HCT116 (cell line): ENCODE measurements at regions not wholly inside any gene's neighbourhood (a gene's known extent, or its start where the extent isn't known, plus 50 kb on each side); places are given as distances from the start of the nearest gene placed in this dataset.

Source experiments
- ATAC-seq: fragments of 200-7000 bp; cut with Tn5 transposase; 2 replicates; pipeline ENCODE4 v1.9.1; 2020; ENCODE audit warnings: mild to moderate bottlenecking, moderate library complexity
- BruUV-seq: library from RNA; stranded (reverse); fragments of 400-500 nt; replicated peaks from 2 replicates; lab custom pipeline; 2021; lab: Mats Ljungman, UMichigan
- CTCF ChIA-PET: fragments of 300-600 bp; sonication (Branson Sonifier 250); formaldehyde crosslinking; loops from one replicate; lab custom pipeline; 2021; ENCODE audit warnings: antibody characterized with exemption; lab: Charles Lee
- POLR2A ChIA-PET: fragments of 300-600, 350-600 bp; sonication (Branson Sonifier 250); formaldehyde crosslinking; loops from one replicate; lab custom pipeline; 2021; ENCODE audit warnings: antibody characterized with exemption; lab: Charles Lee
- RAD21 ChIA-PET, 2 experiments: fragments of 300-600 bp; sonication (Branson Sonifier 250); formaldehyde crosslinking; loops; one replicate each; lab custom pipeline; 2023; ENCODE audit warnings: low total read pairs in 2 of 2; ENCODE audit not compliant: uncharacterized antibody in 2 of 2, unreplicated experiment in 2 of 2, low non-redundant PET in 1 of 2; lab: Charles Lee
- DNase-seq: peaks from one replicate; pipeline ENCODE4 v3.0.0-alpha.2; 2010; ENCODE audit warnings: low read depth, low spot score
- H2AFZ ChIP-seq: fragments of 200-600 bp; shearing (Covaris generic), sonication (generic); 2 replicates; pipeline ENCODE4 v1.6.1; 2017; ENCODE audit warnings: low read depth, mixed run types, mixed read lengths, antibody characterized with exemption, low read length; ENCODE audit not compliant: poor library complexity, severe bottlenecking
- H3K27ac ChIP-seq: 2 replicates; pipeline ENCODE4 v1.5.1; 2012; ENCODE audit warnings: low read depth, low read length
- H3K27me3 ChIP-seq: fragments of 200-600 bp; sonication (generic); 2 replicates; pipeline ENCODE4 v1.6.1; 2016; ENCODE audit warnings: mixed run types, low read length, mixed read lengths; ENCODE audit not compliant: insufficient read depth
- H3K36me3 ChIP-seq, 2 experiments: fragments of 200-500 bp in 1 of 2; fragments of 200-600 bp in 1 of 2; sonication (Bioruptor generic) in 1 of 2; sonication (generic) in 1 of 2; 2 replicates each; pipeline versions ENCODE4 v1.5.1 to v1.6.1; 2014 to 2016; ENCODE audit warnings: low read length in 2 of 2, inconsistent platforms in 1 of 2, mixed read lengths in 1 of 2, mixed run types in 1 of 2; ENCODE audit not compliant: insufficient read depth in 2 of 2, control insufficient read depth in 1 of 2
- H3K4me1 ChIP-seq, 2 experiments: fragments of 200-600 bp in 1 of 2; sonication (generic) in 1 of 2; 2 replicates each; pipeline versions ENCODE4 v1.5.1 to v1.6.1; 2012 to 2017; ENCODE audit warnings: low read length in 2 of 2, inconsistent platforms in 1 of 2, mild to moderate bottlenecking in 1 of 2, mixed read lengths in 1 of 2, mixed run types in 1 of 2, moderate library complexity in 1 of 2; ENCODE audit not compliant: insufficient read depth in 2 of 2, control insufficient read depth in 1 of 2
- H3K4me2 ChIP-seq: fragments of 200-600 bp; sonication (generic); 2 replicates; pipeline ENCODE4 v1.6.1; 2017; ENCODE audit warnings: mixed run types, low read length, mixed read lengths
- H3K4me3 ChIP-seq, 2 experiments: fragments of 200-600 bp in 1 of 2; sonication (generic) in 1 of 2; replicated peaks in 1 of 2; 2 replicates each; pipeline ENCODE4 v1.5.1; 2011 to 2016; ENCODE audit warnings: low read length in 2 of 2, control low read depth in 1 of 2, low read depth in 1 of 2, mild to moderate bottlenecking in 1 of 2, mixed read lengths in 1 of 2, mixed run types in 1 of 2
- H3K79me2 ChIP-seq: fragments of 200-600 bp; sonication (generic); 2 replicates; pipeline ENCODE4 v1.6.1; 2017; ENCODE audit warnings: mild to moderate bottlenecking, mixed run types, low read length, moderate library complexity, mixed read lengths; ENCODE audit not compliant: insufficient read depth
- H3K9ac ChIP-seq: fragments of 200-600 bp; sonication (generic); 2 replicates; pipeline ENCODE4 v1.6.1; 2016; ENCODE audit warnings: low read length, mixed read lengths
- H3K9me2 ChIP-seq: fragments of 200-600 bp; sonication (generic), shearing (Covaris generic); 2 replicates; pipeline ENCODE4 v1.6.1; 2017; ENCODE audit warnings: mixed run types, mild to moderate bottlenecking, moderate library complexity; ENCODE audit not compliant: insufficient read depth
- H3K9me3 ChIP-seq, 2 experiments: fragments of 200-500 bp in 1 of 2; fragments of 200-600 bp in 1 of 2; sonication (Bioruptor generic) in 1 of 2; sonication (generic) in 1 of 2; 2 replicates each; pipeline ENCODE4 v1.6.1; 2014 to 2017; ENCODE audit warnings: low read length in 2 of 2, mixed read lengths in 2 of 2, inconsistent platforms in 1 of 2, low read depth in 1 of 2, mild to moderate bottlenecking in 1 of 2, mixed run types in 1 of 2, moderate library complexity in 1 of 2; ENCODE audit not compliant: control insufficient read depth in 1 of 2, insufficient read depth in 1 of 2
- H4K20me1 ChIP-seq: fragments of 200-600 bp; sonication (generic), shearing (Covaris generic); 2 replicates; pipeline ENCODE4 v1.6.1; 2017; ENCODE audit warnings: mixed run types, mild to moderate bottlenecking, moderate library complexity; ENCODE audit not compliant: insufficient read depth
- CBX3 ChIP-seq: IDR thresholded peaks from 2 replicates; pipeline ENCODE4 v1.6.1; 2012; ENCODE audit warnings: low read depth
- CEBPB ChIP-seq: IDR thresholded peaks from 2 replicates; pipeline ENCODE4 v1.6.1; 2012; ENCODE audit warnings: low read depth
- EGR1 ChIP-seq: IDR thresholded peaks from 2 replicates; pipeline ENCODE4 v1.6.1; 2012; ENCODE audit warnings: low read depth
- ELF1 ChIP-seq: IDR thresholded peaks from 2 replicates; pipeline ENCODE4 v1.6.1; 2012; ENCODE audit warnings: low read depth, borderline replicate concordance
- EZH2 ChIP-seq: fragments of 200-600 bp; sonication (generic); IDR thresholded peaks from 2 replicates; pipeline ENCODE4 v1.6.1; 2017; ENCODE audit warnings: antibody characterized with exemption, mixed run types
- JUND ChIP-seq: IDR thresholded peaks from 2 replicates; pipeline ENCODE4 v1.6.1; 2012
- MAX ChIP-seq: IDR thresholded peaks from 2 replicates; pipeline ENCODE4 v1.6.1; 2012
- POLR2A ChIP-seq: IDR thresholded peaks from 2 replicates; pipeline ENCODE4 v1.7.0; 2011; ENCODE audit warnings: borderline replicate concordance; ENCODE audit not compliant: insufficient read depth, insufficient read length; ENCODE audit errors: extremely low read depth
- POLR2AphosphoS5 ChIP-seq: IDR thresholded peaks from 2 replicates; pipeline ENCODE4 v1.6.1; 2011; ENCODE audit warnings: mild to moderate bottlenecking, low read depth, low read length, moderate library complexity
- RAD21 ChIP-seq: IDR thresholded peaks from 2 replicates; pipeline ENCODE4 v1.6.1; 2012; ENCODE audit warnings: low read depth, mild to moderate bottlenecking
- SIN3A ChIP-seq: IDR thresholded peaks from 2 replicates; pipeline ENCODE4 v1.6.1; 2012; ENCODE audit warnings: low read depth
- SP1 ChIP-seq: IDR thresholded peaks from 2 replicates; pipeline ENCODE4 v1.6.1; 2012; ENCODE audit warnings: low read depth
- SRF ChIP-seq: IDR thresholded peaks from 2 replicates; pipeline ENCODE4 v1.6.1; 2012; ENCODE audit warnings: low read depth
- TCF7L2 ChIP-seq: IDR thresholded peaks from 2 replicates; pipeline ENCODE4 v1.7.0; 2011; ENCODE audit warnings: borderline replicate concordance, inconsistent platforms; ENCODE audit not compliant: insufficient read depth, insufficient read length; ENCODE audit errors: extremely low read depth
- YY1 ChIP-seq: IDR thresholded peaks from 2 replicates; pipeline ENCODE4 v1.6.1; 2011; ENCODE audit warnings: low read length, low read depth, moderate library complexity, mild to moderate bottlenecking; ENCODE audit not compliant: insufficient replicate concordance; ENCODE audit errors: extremely low read depth
- intact Hi-C: fragments of 100-400 bp; cut with micrococcal nuclease; formaldehyde crosslinking; loops from 2 replicates; pipeline ENCODE4 v1.10.0; 2022
- TF ChIP-seq, protein P1 (sequence below): IDR thresholded peaks from 2 replicates; pipeline ENCODE4 v1.6.1; 2012; ENCODE audit warnings: low read depth

GRCh38 chr4:58760737-58761136, 1650.6 kb upstream of the IGFBP7 start:
- no TSS peak for BruUV-seq
- ChIA-PET POLR2A (no interaction called here), CTCF (no interaction called here), RAD21 (no interaction called here)
- DNase-seq (no peak), ATAC-seq (no peak)
- no peaks in the 10 kb centered on the region for H3K4me1 ChIP-seq
- H3K9me2 ChIP-seq = no peaks in the 10 kb centered on the region
- no peak overlapping the region for H2AFZ ChIP-seq
- H4K20me1 ChIP-seq = no peaks in the 10 kb centered on the region
- H3K9ac ChIP-seq = no peak overlapping the region
- H3K27ac ChIP-seq = no peak overlapping the region
- intact Hi-C loops = no loop called here
- H3K27me3 ChIP-seq = no peaks in the 10 kb centered on the region
- TF ChIP-seq POLR2AphosphoS5 = no peak
- TF ChIP-seq, protein P1, sequence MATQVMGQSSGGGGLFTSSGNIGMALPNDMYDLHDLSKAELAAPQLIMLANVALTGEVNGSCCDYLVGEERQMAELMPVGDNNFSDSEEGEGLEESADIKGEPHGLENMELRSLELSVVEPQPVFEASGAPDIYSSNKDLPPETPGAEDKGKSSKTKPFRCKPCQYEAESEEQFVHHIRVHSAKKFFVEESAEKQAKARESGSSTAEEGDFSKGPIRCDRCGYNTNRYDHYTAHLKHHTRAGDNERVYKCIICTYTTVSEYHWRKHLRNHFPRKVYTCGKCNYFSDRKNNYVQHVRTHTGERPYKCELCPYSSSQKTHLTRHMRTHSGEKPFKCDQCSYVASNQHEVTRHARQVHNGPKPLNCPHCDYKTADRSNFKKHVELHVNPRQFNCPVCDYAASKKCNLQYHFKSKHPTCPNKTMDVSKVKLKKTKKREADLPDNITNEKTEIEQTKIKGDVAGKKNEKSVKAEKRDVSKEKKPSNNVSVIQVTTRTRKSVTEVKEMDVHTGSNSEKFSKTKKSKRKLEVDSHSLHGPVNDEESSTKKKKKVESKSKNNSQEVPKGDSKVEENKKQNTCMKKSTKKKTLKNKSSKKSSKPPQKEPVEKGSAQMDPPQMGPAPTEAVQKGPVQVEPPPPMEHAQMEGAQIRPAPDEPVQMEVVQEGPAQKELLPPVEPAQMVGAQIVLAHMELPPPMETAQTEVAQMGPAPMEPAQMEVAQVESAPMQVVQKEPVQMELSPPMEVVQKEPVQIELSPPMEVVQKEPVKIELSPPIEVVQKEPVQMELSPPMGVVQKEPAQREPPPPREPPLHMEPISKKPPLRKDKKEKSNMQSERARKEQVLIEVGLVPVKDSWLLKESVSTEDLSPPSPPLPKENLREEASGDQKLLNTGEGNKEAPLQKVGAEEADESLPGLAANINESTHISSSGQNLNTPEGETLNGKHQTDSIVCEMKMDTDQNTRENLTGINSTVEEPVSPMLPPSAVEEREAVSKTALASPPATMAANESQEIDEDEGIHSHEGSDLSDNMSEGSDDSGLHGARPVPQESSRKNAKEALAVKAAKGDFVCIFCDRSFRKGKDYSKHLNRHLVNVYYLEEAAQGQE = no peak
- TF ChIP-seq JUND = no peak
- TF ChIP-seq RAD21 = no peak
- no peak for TF ChIP-seq POLR2A
- no peak for TF ChIP-seq YY1
- no peak for TF ChIP-seq CBX3
- TF ChIP-seq EGR1 = no peak
- TF ChIP-seq SIN3A = no peak
- no peak for TF ChIP-seq TCF7L2
- no peak for TF ChIP-seq SP1
- no peak for TF ChIP-seq CEBPB
- TF ChIP-seq SRF = no peak
- TF ChIP-seq ELF1 = no peak
- TF ChIP-seq EZH2 = no peak
- no peak for TF ChIP-seq MAX
- H3K79me2 ChIP-seq = no peaks in the 10 kb centered on the region
- H3K36me3 ChIP-seq = no peaks in the 10 kb centered on the region
- no peak overlapping the region for H3K4me3 ChIP-seq
- peaks cover 9 to 17% of the 10 kb centered on the region in 2 experiments; a peak in 1 of 4 replicates for H3K9me3 ChIP-seq
- H3K4me2 ChIP-seq = no peak overlapping the region
